GM04503 (cell line): ENCODE measurements at regions not wholly inside any gene's neighbourhood (a gene's known extent, or its start where the extent isn't known, plus 50 kb on each side); places are given as distances from the start of the nearest gene placed in this dataset.

Experiments used
- DNase-seq: peaks from one replicate; pipeline ENCODE4 v3.0.0-alpha.2; 2012; ENCODE audit warnings: low read depth

- DNase-seq = no peak
Observed at GRCh38 chr11:116473206-116473769, 299.5 kb downstream of the BUD13 start.

- no peak for DNase-seq
Observed at GRCh38 chr11:116472651-116473050, 300.1 kb downstream of the BUD13 start.

GRCh38 chr11:116471608-116472256, 301.1 kb downstream of the BUD13 start:
- DNase-seq = no peak

GRCh38 chr11:116468699-116469098, 304.1 kb downstream of the BUD13 start:
- no peak for DNase-seq

- DNase-seq = no peak
Observed at GRCh38 chr11:116467823-116468222, 305.0 kb downstream of the BUD13 start.

- DNase-seq = no peak
Observed at GRCh38 chr11:116466801-116467200, 306.0 kb downstream of the BUD13 start.

- no peak for DNase-seq
Observed at GRCh38 chr11:116466191-116466590, 306.6 kb downstream of the BUD13 start.

- DNase-seq = no peak
Observed at GRCh38 chr11:116465056-116465455, 307.7 kb downstream of the BUD13 start.

- DNase-seq = no peak
Observed at GRCh38 chr11:116461789-116462188, 311.0 kb downstream of the BUD13 start.

- DNase-seq = no peak
Observed at GRCh38 chr11:116460156-116460920, 312.4 kb downstream of the BUD13 start.

- DNase-seq = no peak
Observed at GRCh38 chr11:116459185-116460045, 313.4 kb downstream of the BUD13 start.

- DNase-seq = no peak
Observed at GRCh38 chr11:116458546-116458945, 314.2 kb downstream of the BUD13 start.

GRCh38 chr11:116457336-116458007, 315.3 kb downstream of the BUD13 start:
- no peak for DNase-seq

- no peak for DNase-seq
Observed at GRCh38 chr11:116454951-116455350, 317.8 kb downstream of the BUD13 start.

GRCh38 chr11:116454020-116454645, 318.7 kb downstream of the BUD13 start:
- DNase-seq = peak; percentile 5

GRCh38 chr11:116452461-116452860, 320.3 kb downstream of the BUD13 start:
- DNase-seq = no peak

GRCh38 chr11:116449522-116449921, 323.3 kb downstream of the BUD13 start:
- no peak for DNase-seq

GRCh38 chr11:116446048-116446941, 326.5 kb downstream of the BUD13 start:
- DNase-seq = no peak

- no peak for DNase-seq
Observed at GRCh38 chr11:116445108-116446047, 327.4 kb downstream of the BUD13 start.
